SK-N-SH (cell line): ENCODE measurements at regions not wholly inside any gene's neighbourhood (a gene's known extent, or its start where the extent isn't known, plus 50 kb on each side); places are given as distances from the start of the nearest gene placed in this dataset.

Experiments
- NRF1 ChIP-seq: IDR thresholded peaks from 2 replicates; pipeline ENCODE4 v1.6.1; 2012; ENCODE audit warnings: low read depth, mild to moderate bottlenecking, low read length
- POLR2AphosphoS5 ChIP-seq: IDR thresholded peaks from 2 replicates; pipeline ENCODE4 v1.6.1; 2012; ENCODE audit warnings: low read depth, low read length
- RXRA ChIP-seq: IDR thresholded peaks from 2 replicates; pipeline ENCODE4 v1.4.0; 2012; ENCODE audit warnings: low read depth, mild to moderate bottlenecking, borderline replicate concordance
- TAF1 ChIP-seq: IDR thresholded peaks from 2 replicates; pipeline ENCODE4 v1.6.1; 2012; ENCODE audit warnings: low read depth, mild to moderate bottlenecking, low read length, moderate library complexity, borderline replicate concordance
- TCF12 ChIP-seq: IDR thresholded peaks from 2 replicates; pipeline ENCODE4 v1.4.0; 2012
- TF ChIP-seq, protein P1 (sequence below): fragments of 200-600 bp; sonication (generic); IDR thresholded peaks from 2 replicates; pipeline ENCODE4 v1.6.1; 2017; ENCODE audit warnings: antibody characterized with exemption, mild to moderate bottlenecking, moderate library complexity
- TF ChIP-seq, protein P2 (sequence below): IDR thresholded peaks from 2 replicates; pipeline ENCODE4 v1.4.0; 2012; ENCODE audit warnings: low read depth
- TF ChIP-seq, protein P3 (sequence below): IDR thresholded peaks from 2 replicates; pipeline ENCODE4 v1.4.0; 2012; ENCODE audit warnings: low read depth, borderline replicate concordance

DNA sequence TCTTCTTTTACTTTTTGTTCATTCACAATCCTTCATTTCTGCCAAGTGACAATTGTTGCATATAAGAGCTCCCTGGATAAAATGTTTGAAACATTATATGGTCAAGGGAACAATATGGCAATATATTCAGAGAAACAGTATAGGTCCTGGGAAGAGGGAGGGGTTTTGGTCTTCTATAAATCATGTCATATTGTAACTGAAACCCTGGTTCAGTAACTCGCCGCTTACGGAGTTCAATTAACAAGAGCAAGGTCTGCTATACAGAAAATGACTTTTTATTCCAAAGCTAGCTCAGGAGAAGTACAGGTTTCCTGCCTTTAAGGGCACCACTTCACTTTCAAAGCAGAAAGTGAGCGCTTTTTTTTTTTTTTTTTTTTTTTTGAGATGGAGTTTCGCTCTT lies 522.1 kb upstream of the TGFBR2 start:
- TF ChIP-seq TAF1 (no peak), POLR2AphosphoS5 (no peak), TCF12 (no peak), RXRA (no peak), NRF1 (no peak)
- TF ChIP-seq, protein P1, sequence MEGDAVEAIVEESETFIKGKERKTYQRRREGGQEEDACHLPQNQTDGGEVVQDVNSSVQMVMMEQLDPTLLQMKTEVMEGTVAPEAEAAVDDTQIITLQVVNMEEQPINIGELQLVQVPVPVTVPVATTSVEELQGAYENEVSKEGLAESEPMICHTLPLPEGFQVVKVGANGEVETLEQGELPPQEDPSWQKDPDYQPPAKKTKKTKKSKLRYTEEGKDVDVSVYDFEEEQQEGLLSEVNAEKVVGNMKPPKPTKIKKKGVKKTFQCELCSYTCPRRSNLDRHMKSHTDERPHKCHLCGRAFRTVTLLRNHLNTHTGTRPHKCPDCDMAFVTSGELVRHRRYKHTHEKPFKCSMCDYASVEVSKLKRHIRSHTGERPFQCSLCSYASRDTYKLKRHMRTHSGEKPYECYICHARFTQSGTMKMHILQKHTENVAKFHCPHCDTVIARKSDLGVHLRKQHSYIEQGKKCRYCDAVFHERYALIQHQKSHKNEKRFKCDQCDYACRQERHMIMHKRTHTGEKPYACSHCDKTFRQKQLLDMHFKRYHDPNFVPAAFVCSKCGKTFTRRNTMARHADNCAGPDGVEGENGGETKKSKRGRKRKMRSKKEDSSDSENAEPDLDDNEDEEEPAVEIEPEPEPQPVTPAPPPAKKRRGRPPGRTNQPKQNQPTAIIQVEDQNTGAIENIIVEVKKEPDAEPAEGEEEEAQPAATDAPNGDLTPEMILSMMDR: no peak
- TF ChIP-seq, protein P2, sequence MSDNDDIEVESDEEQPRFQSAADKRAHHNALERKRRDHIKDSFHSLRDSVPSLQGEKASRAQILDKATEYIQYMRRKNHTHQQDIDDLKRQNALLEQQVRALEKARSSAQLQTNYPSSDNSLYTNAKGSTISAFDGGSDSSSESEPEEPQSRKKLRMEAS: no peak
- TF ChIP-seq, protein P3, sequence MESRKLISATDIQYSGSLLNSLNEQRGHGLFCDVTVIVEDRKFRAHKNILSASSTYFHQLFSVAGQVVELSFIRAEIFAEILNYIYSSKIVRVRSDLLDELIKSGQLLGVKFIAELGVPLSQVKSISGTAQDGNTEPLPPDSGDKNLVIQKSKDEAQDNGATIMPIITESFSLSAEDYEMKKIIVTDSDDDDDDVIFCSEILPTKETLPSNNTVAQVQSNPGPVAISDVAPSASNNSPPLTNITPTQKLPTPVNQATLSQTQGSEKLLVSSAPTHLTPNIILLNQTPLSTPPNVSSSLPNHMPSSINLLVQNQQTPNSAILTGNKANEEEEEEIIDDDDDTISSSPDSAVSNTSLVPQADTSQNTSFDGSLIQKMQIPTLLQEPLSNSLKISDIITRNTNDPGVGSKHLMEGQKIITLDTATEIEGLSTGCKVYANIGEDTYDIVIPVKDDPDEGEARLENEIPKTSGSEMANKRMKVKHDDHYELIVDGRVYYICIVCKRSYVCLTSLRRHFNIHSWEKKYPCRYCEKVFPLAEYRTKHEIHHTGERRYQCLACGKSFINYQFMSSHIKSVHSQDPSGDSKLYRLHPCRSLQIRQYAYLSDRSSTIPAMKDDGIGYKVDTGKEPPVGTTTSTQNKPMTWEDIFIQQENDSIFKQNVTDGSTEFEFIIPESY: no peak
